PC-9 (cell line): ENCODE measurements at regions not wholly inside any gene's neighbourhood (a gene's known extent, or its start where the extent isn't known, plus 50 kb on each side); places are given as distances from the start of the nearest gene placed in this dataset.

Source experiments
- BruUV-seq: library from RNA; stranded (reverse); fragments of 400-500 nt; replicated peaks from 2 replicates; lab custom pipeline; 2021; lab: Mats Ljungman, UMichigan
- CTCF ChIA-PET: fragments of 300-600 bp; sonication (Branson Sonifier 250); formaldehyde crosslinking; loops from one replicate; lab custom pipeline; 2022; ENCODE audit warnings: antibody characterized with exemption; lab: Charles Lee
- POLR2A ChIA-PET: fragments of 300-600 bp; sonication (Branson Sonifier 250); formaldehyde crosslinking; loops from one replicate; lab custom pipeline; 2022; ENCODE audit warnings: antibody characterized with exemption; ENCODE audit not compliant: unreplicated experiment; lab: Charles Lee
- DNase-seq, 2 experiments: peaks; one replicate each; pipeline versions ENCODE4 v3.0.0 to v3.0.0-alpha.2; 2015 to 2022; ENCODE audit warnings: mixed read lengths in 1 of 2
- H2AFZ ChIP-seq: fragments of 200-600 bp; sonication (generic); 2 replicates; pipeline ENCODE4 v1.8.1; 2017; ENCODE audit warnings: antibody characterized with exemption
- H3F3A ChIP-seq: fragments of 200-600 bp; sonication (generic); 2 replicates; pipeline ENCODE4 v1.8.1; 2017; ENCODE audit warnings: antibody characterized with exemption, mild to moderate bottlenecking, low read depth; ENCODE audit not compliant: insufficient read depth
- H3K27ac ChIP-seq: fragments of 200-600 bp; sonication (generic); 2 replicates; pipeline ENCODE4 v1.6.1; 2016; ENCODE audit warnings: mixed run types
- H3K27me3 ChIP-seq: fragments of 200-600 bp; sonication (generic); 2 replicates; pipeline ENCODE4 v1.6.1; 2016; ENCODE audit warnings: low read depth, mixed run types; ENCODE audit not compliant: insufficient read depth
- H3K36me3 ChIP-seq: fragments of 200-600 bp; sonication (generic); 2 replicates; pipeline ENCODE4 v1.6.1; 2016; ENCODE audit warnings: low read depth, mixed run types
- H3K4me1 ChIP-seq: fragments of 200-600 bp; sonication (generic); replicated peaks from 2 replicates; pipeline ENCODE4 v1.6.1; 2016; ENCODE audit warnings: mixed run types; ENCODE audit not compliant: insufficient read depth
- H3K4me2 ChIP-seq: fragments of 200-600 bp; sonication (generic); 2 replicates; pipeline ENCODE4 v1.6.1; 2017; ENCODE audit warnings: mixed run types
- H3K4me3 ChIP-seq: fragments of 200-600 bp; sonication (generic); 2 replicates; pipeline ENCODE4 v1.6.1; 2016; ENCODE audit warnings: mixed run types
- H3K79me2 ChIP-seq: fragments of 200-600 bp; sonication (generic); 2 replicates; pipeline ENCODE4 v1.6.1; 2017; ENCODE audit warnings: low read depth, mixed run types
- H3K9me2 ChIP-seq: fragments of 200-600 bp; sonication (generic); 2 replicates; pipeline ENCODE4 v1.8.1; 2017; ENCODE audit warnings: mild to moderate bottlenecking; ENCODE audit not compliant: insufficient read depth
- H3K9me3 ChIP-seq: fragments of 200-600 bp; sonication (generic); 2 replicates; pipeline ENCODE4 v1.8.1; 2016; ENCODE audit warnings: low read depth; ENCODE audit not compliant: insufficient read depth
- H4K20me1 ChIP-seq: fragments of 200-600 bp; sonication (generic); 2 replicates; pipeline ENCODE4 v1.8.1; 2017; ENCODE audit not compliant: insufficient read depth
- CTCF ChIP-seq: fragments of 200-600 bp; sonication (generic); conservative IDR thresholded peaks from 2 replicates; pipeline ENCODE4 v1.6.1; 2017; ENCODE audit warnings: mixed run types, antibody characterized with exemption, mild to moderate bottlenecking, moderate library complexity
- EZH2 ChIP-seq: fragments of 200-600 bp; sonication (generic); IDR thresholded peaks from 2 replicates; pipeline ENCODE4 v1.8.0; 2017; ENCODE audit warnings: antibody characterized with exemption, low read depth
- intact Hi-C: fragments of 100-400 bp; cut with micrococcal nuclease; formaldehyde crosslinking; loops from one replicate; pipeline ENCODE4 v1.10.0; 2022; ENCODE audit not compliant: unreplicated experiment

- Histone ChIP-seq H3K27me3 (peaks cover 88% of the 10 kb centered on the region), H3K9me2 (no peaks in the 10 kb centered on the region), H3K4me3 (no peak overlapping the region), H3K4me1 (no peaks in the 10 kb centered on the region), H3K79me2 (no peaks in the 10 kb centered on the region), H3K9me3 (no peaks in the 10 kb centered on the region), H3F3A (no peaks in the 10 kb centered on the region), H4K20me1 (no peaks in the 10 kb centered on the region), H2AFZ (no peak overlapping the region), H3K27ac (no peak overlapping the region), H3K4me2 (no peak overlapping the region), H3K36me3 (no peaks in the 10 kb centered on the region)
- no peak for DNase-seq
- ChIA-PET POLR2A (no interaction called here), CTCF (no interaction called here)
- no TSS peak for BruUV-seq
- no peak for TF ChIP-seq CTCF
- TF ChIP-seq EZH2 = no peak
- intact Hi-C loops = no loop called here
These were observed 62.2 kb upstream of the SDK2 start for GRCh38 chr17:73706428-73706827.

GRCh38 chr17:73706858-73707257, 62.6 kb upstream of the SDK2 start:
- CTCF ChIA-PET = no interaction called here
- Histone ChIP-seq H2AFZ (no peak overlapping the region), H3K27me3 (peaks cover 86% of the 10 kb centered on the region), H3K4me3 (no peak overlapping the region), H3F3A (no peaks in the 10 kb centered on the region), H3K9me3 (no peaks in the 10 kb centered on the region), H3K4me2 (no peak overlapping the region), H3K9me2 (no peaks in the 10 kb centered on the region), H3K79me2 (no peaks in the 10 kb centered on the region), H3K27ac (no peak overlapping the region), H4K20me1 (no peaks in the 10 kb centered on the region), H3K36me3 (no peaks in the 10 kb centered on the region), H3K4me1 (no peaks in the 10 kb centered on the region)
- TF ChIP-seq CTCF = no peak
- no peak for TF ChIP-seq EZH2
- intact Hi-C loops = no loop called here
- POLR2A ChIA-PET = no interaction called here
- BruUV-seq = no TSS peak
- DNase-seq = no peak

- no peaks in the 10 kb centered on the region for H3F3A ChIP-seq
- no peak overlapping the region for H3K4me3 ChIP-seq
- no peak for DNase-seq
- intact Hi-C loops = no loop called here
- H3K36me3 ChIP-seq = no peaks in the 10 kb centered on the region
- H3K27ac ChIP-seq = no peak overlapping the region
- no TSS peak for BruUV-seq
- H3K9me3 ChIP-seq = no peaks in the 10 kb centered on the region
- TF ChIP-seq EZH2 (no peak), CTCF (no peak)
- no peak overlapping the region for H2AFZ ChIP-seq
- ChIA-PET CTCF (no interaction called here), POLR2A (no interaction called here)
- H3K9me2 ChIP-seq = no peaks in the 10 kb centered on the region
- no peaks in the 10 kb centered on the region for H4K20me1 ChIP-seq
- H3K79me2 ChIP-seq = no peaks in the 10 kb centered on the region
- H3K4me2 ChIP-seq = no peak overlapping the region
- H3K27me3 ChIP-seq = peaks cover 84% of the 10 kb centered on the region
- H3K4me1 ChIP-seq = no peaks in the 10 kb centered on the region
These were observed 63.1 kb upstream of the SDK2 start for GRCh38 chr17:73707358-73707757.
